Nephron progenitor cell (in vitro differentiated cells): ENCODE measurements at regions not wholly inside any gene's neighbourhood (a gene's known extent, or its start where the extent isn't known, plus 50 kb on each side); places are given as distances from the start of the nearest gene placed in this dataset.
"Not testable (repeated sequence)": the region's sequence is repeated elsewhere in the genome, so short reads cannot be mapped to it uniquely, and the experiment has no call there.

ENCODE experiments used
- DNase-seq: peaks from one replicate; pipeline ENCODE4 v3.0.0; 2021
- H3K27ac Mint-ChIP-seq: 2 replicates; pipeline ENCODE4 v1.8.0; 2021; ENCODE audit warnings: mild to moderate bottlenecking, moderate library complexity, mixed read lengths
- H3K27me3 Mint-ChIP-seq: 2 replicates; pipeline ENCODE4 v1.8.0; 2021; ENCODE audit warnings: mild to moderate bottlenecking, low read depth, mixed read lengths; ENCODE audit not compliant: poor library complexity
- H3K36me3 Mint-ChIP-seq: 2 replicates; pipeline ENCODE4 v1.8.0; 2021; ENCODE audit warnings: low read depth, mixed read lengths
- H3K4me1 Mint-ChIP-seq: 2 replicates; pipeline ENCODE4 v1.8.0; 2021; ENCODE audit warnings: mixed read lengths
- H3K4me3 Mint-ChIP-seq: 2 replicates; pipeline ENCODE4 v1.8.0; 2021; ENCODE audit warnings: mild to moderate bottlenecking, moderate library complexity, mixed read lengths
- H3K9me3 Mint-ChIP-seq: 2 replicates; pipeline ENCODE4 v1.8.0; 2021; ENCODE audit warnings: mild to moderate bottlenecking, moderate library complexity, mixed read lengths
- CTCF ChIP-seq: fragments of 200-600 bp; sonication (generic); IDR thresholded peaks from 2 replicates; pipeline ENCODE4 v1.5.0; 2021; ENCODE audit warnings: antibody characterized with exemption

GRCh38 chr2:228355897-228356296 lies 174.4 kb upstream of the SPHKAP start:
- H3K4me1 Mint-ChIP-seq, result peaks cover 3% of the 10 kb centered on the region
- H3K4me3 Mint-ChIP-seq, result no peak overlapping the region
- H3K27me3 Mint-ChIP-seq, result no peaks in the 10 kb centered on the region
- no peak for TF ChIP-seq CTCF
- no peaks in the 10 kb centered on the region for H3K9me3 Mint-ChIP-seq
- H3K36me3 Mint-ChIP-seq, result no peaks in the 10 kb centered on the region
- DNase-seq, result no peak
- H3K27ac Mint-ChIP-seq, result no peak overlapping the region

- not testable (repeated sequence) for H3K4me3 Mint-ChIP-seq, H3K36me3 Mint-ChIP-seq, H3K9me3 Mint-ChIP-seq, DNase-seq, H3K27me3 Mint-ChIP-seq, H3K4me1 Mint-ChIP-seq, H3K27ac Mint-ChIP-seq
Measured at GRCh38 chr2:228352980-228353379, 171.5 kb upstream of the SPHKAP start.

- no peak for DNase-seq
- H3K4me3 Mint-ChIP-seq, result no peak overlapping the region
- no peaks in the 10 kb centered on the region for H3K36me3 Mint-ChIP-seq
- no peaks in the 10 kb centered on the region for H3K9me3 Mint-ChIP-seq
- no peak overlapping the region for H3K27ac Mint-ChIP-seq
- no peak for TF ChIP-seq CTCF
- no peaks in the 10 kb centered on the region for H3K27me3 Mint-ChIP-seq
- H3K4me1 Mint-ChIP-seq, result peaks cover 3% of the 10 kb centered on the region
Measured at GRCh38 chr2:228352048-228352447, 170.6 kb upstream of the SPHKAP start.

GRCh38 chr2:228348516-228349064 lies 167.1 kb upstream of the SPHKAP start:
- peaks cover 3% of the 10 kb centered on the region for H3K4me1 Mint-ChIP-seq
- no peak for TF ChIP-seq CTCF
- no peak for DNase-seq
- no peaks in the 10 kb centered on the region for H3K9me3 Mint-ChIP-seq
- no peaks in the 10 kb centered on the region for H3K27me3 Mint-ChIP-seq
- H3K36me3 Mint-ChIP-seq, result no peaks in the 10 kb centered on the region
- no peak overlapping the region for H3K4me3 Mint-ChIP-seq
- H3K27ac Mint-ChIP-seq, result no peak overlapping the region

GRCh38 chr2:228344531-228344930 lies 163.0 kb upstream of the SPHKAP start:
- DNase-seq, result no peak
- Mint-ChIP-seq H3K4me1 (no peaks in the 10 kb centered on the region), H3K36me3 (no peaks in the 10 kb centered on the region), H3K27ac (no peak overlapping the region), H3K27me3 (no peaks in the 10 kb centered on the region), H3K9me3 (peaks cover 16% of the 10 kb centered on the region), H3K4me3 (no peak overlapping the region)
- no peak for TF ChIP-seq CTCF

GRCh38 chr2:228339525-228339924 lies 158.0 kb upstream of the SPHKAP start:
- no peak for DNase-seq
- peaks cover 3% of the 10 kb centered on the region for H3K27me3 Mint-ChIP-seq
- peaks cover 17% of the 10 kb centered on the region for H3K9me3 Mint-ChIP-seq
- H3K4me3 Mint-ChIP-seq, result no peak overlapping the region
- no peak overlapping the region for H3K27ac Mint-ChIP-seq
- H3K4me1 Mint-ChIP-seq, result no peaks in the 10 kb centered on the region
- no peak for TF ChIP-seq CTCF
- H3K36me3 Mint-ChIP-seq, result no peaks in the 10 kb centered on the region
